ENCODE measurements at regions not wholly inside any gene's neighbourhood (a gene's known extent, or its start where the extent isn't known, plus 50 kb on each side); places are given as distances from the start of the nearest gene placed in this dataset.

DNA sequence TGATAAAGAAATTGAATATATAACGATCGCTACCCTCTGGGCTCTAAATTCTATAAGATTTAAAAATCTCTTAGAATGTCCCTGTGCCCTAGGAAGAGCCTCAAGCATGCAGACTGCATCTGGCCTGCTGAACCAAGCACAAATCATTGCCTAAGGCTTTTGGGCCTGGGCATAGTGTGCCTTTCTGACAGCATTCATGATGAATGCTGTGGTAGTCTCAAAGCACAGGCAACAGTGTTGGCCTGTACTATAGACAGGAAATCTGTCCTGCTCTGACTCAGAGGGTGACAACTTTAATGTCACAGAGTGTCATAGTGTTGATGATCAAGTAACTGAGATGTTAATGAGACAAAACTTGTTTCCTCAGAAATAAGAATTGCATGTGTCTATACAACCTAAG, 717.3 kb downstream of the STIM2 start:
- no peak overlapping the region for H3K27ac ChIP-seq
- no peak overlapping the region for H3K4me3 ChIP-seq
- H3K4me1 ChIP-seq: no peaks in the 10 kb centered on the region
- H3K36me3 ChIP-seq: no peaks in the 10 kb centered on the region
- intact Hi-C loops (cut with DNase I; ENCODE audit: low total_unique reads): no loop called here
- H3K9me3 ChIP-seq: peaks cover 0 to 5% (median 0%) of the 10 kb centered on the region in 4 donors
- 91 to 96% (median 95%) methylated on average over 2 of the region's 2 CpGs for WGBS, 5 donors
- no peaks in the 10 kb centered on the region for H3K27me3 ChIP-seq
- TF ChIP-seq POLR2A (IDR thresholded peaks at IDR 0.05): no peak
- TF ChIP-seq, protein P1, sequence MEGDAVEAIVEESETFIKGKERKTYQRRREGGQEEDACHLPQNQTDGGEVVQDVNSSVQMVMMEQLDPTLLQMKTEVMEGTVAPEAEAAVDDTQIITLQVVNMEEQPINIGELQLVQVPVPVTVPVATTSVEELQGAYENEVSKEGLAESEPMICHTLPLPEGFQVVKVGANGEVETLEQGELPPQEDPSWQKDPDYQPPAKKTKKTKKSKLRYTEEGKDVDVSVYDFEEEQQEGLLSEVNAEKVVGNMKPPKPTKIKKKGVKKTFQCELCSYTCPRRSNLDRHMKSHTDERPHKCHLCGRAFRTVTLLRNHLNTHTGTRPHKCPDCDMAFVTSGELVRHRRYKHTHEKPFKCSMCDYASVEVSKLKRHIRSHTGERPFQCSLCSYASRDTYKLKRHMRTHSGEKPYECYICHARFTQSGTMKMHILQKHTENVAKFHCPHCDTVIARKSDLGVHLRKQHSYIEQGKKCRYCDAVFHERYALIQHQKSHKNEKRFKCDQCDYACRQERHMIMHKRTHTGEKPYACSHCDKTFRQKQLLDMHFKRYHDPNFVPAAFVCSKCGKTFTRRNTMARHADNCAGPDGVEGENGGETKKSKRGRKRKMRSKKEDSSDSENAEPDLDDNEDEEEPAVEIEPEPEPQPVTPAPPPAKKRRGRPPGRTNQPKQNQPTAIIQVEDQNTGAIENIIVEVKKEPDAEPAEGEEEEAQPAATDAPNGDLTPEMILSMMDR (IDR thresholded peaks at IDR 0.05): no peak
- no peak for TF ChIP-seq POLR2AphosphoS5 (IDR thresholded peaks at IDR 0.05)
- TF ChIP-seq EP300 (IDR thresholded peaks at IDR 0.05): no peak
- no peak for DNase-seq

DNA sequence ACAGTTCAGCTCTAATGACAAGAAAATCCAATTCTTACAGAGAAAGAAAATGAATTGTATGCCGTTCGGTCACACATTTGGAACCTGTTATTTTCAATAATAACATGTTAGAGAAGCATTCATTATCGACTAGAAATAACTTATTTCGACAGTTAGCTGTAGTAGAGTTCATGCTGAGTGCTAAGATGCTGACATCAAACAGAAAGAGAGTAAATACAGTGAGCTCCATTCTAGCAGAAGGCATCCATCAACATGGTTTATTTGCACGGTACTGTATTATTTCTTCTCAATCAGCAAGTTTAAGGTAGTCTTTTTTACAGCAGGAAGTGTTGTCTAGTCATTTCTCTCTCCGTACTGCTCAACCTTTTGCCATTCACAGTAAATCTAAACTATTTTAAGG, 732.1 kb downstream of the STIM2 start:
- Histone ChIP-seq H3K4me3 (no peak overlapping the region), H3K36me3 (no peaks in the 10 kb centered on the region), H3K27ac (no peak overlapping the region), H3K4me1 (no peaks in the 10 kb centered on the region), H3K9me3 (no peaks in the 10 kb centered on the region), H3K27me3 (no peaks in the 10 kb centered on the region)
- peak in 1 of 2 donors; percentile 6 for DNase-seq
- WGBS, 5 donors: 58 to 74% (median 65%) methylated on average over 6 of the region's 6 CpGs
- intact Hi-C loops (cut with DNase I; ENCODE audit: low total_unique reads): no loop called here
- TF ChIP-seq EP300 (IDR thresholded peaks at IDR 0.05) (no peak), POLR2AphosphoS5 (IDR thresholded peaks at IDR 0.05) (no peak), POLR2A (IDR thresholded peaks at IDR 0.05) (no peak)
- TF ChIP-seq, protein P1 (IDR thresholded peaks at IDR 0.05): no peak

DNA sequence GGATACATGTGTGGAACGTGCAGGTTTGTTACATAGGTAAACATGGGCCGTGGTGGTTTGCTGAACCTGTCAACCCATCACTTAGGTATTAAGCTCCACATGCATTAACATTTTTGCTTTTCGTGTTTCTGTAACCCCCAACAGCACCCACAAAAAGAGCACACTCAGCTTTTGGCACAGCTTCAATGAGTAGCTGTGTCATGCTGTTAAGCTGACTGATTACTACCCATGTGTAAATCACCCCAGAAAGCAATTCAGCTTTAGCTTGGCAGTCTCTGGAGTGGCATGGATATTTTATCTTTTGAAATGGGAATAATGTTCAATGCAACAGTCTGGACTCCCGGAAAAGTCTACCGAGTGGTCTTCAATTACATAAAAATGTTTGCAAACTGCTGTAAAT, 734.3 kb downstream of the STIM2 start:
- H3K27me3 ChIP-seq: no peaks in the 10 kb centered on the region
- no peak overlapping the region for H3K4me3 ChIP-seq
- intact Hi-C loops (cut with DNase I; ENCODE audit: low total_unique reads): no loop called here
- no peak overlapping the region for H3K27ac ChIP-seq
- TF ChIP-seq POLR2AphosphoS5 (IDR thresholded peaks at IDR 0.05) (no peak), POLR2A (IDR thresholded peaks at IDR 0.05) (no peak), EP300 (IDR thresholded peaks at IDR 0.05) (no peak)
- TF ChIP-seq, protein P1 (IDR thresholded peaks at IDR 0.05): no peak
- no peaks in the 10 kb centered on the region for H3K4me1 ChIP-seq
- H3K9me3 ChIP-seq: no peaks in the 10 kb centered on the region
- peak in 1 of 2 donors; percentile 42 for DNase-seq
- H3K36me3 ChIP-seq: no peaks in the 10 kb centered on the region
- 65 to 76% (median 69%) methylated on average over 5 of the region's 5 CpGs for WGBS, 5 donors

DNA sequence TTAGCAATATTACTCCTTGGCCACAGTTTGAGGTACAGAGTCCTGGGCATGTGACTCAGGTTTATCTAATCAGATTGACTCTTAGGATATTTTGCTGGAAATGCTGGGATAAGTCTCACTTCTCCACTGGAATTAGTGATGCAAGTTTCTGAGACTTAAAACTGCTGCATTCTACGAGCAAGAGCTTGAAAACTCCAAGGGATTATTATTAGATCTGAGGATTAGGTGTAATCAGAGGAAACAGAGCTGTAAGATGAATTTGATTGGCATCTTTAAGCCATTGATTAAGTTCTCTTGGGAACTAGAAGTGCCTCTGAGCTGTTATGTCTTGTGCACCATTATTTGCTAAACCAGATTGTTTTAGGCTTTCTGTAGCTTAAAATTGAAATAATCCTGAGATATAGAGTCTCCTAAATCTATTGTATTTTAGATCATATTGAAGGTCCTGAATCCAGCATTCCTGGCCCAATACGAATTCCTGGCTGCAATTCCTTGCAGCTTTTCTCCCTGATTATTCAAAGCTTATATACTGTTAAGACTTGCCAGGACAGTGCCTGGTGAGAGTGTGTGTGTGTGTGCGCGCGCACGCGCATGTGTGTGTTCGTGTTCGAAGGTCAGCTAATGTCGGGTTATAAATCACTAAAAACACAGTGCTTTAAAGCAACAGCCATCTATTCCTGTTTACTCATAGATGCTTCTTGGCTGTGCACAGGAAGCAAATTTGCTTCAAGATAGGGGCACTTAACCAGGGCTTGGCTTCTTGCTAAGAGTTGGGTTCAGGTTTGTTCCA, 735.1 kb downstream of the STIM2 start:
- WGBS, 5 donors: 50 to 71% (median 56%) methylated on average over 10 of the region's 10 CpGs
- Histone ChIP-seq H3K9me3 (no peaks in the 10 kb centered on the region), H3K4me1 (no peaks in the 10 kb centered on the region), H3K27me3 (no peaks in the 10 kb centered on the region), H3K36me3 (no peaks in the 10 kb centered on the region), H3K27ac (no peak overlapping the region), H3K4me3 (no peak overlapping the region)
- intact Hi-C loops (cut with DNase I; ENCODE audit: low total_unique reads): no loop called here
- DNase-seq: peak in 1 of 2 donors; percentile 4
- TF ChIP-seq, protein P1 (IDR thresholded peaks at IDR 0.05): no peak
- TF ChIP-seq POLR2AphosphoS5 (IDR thresholded peaks at IDR 0.05) (no peak), POLR2A (IDR thresholded peaks at IDR 0.05) (no peak), EP300 (IDR thresholded peaks at IDR 0.05) (no peak)
